Adrenal gland (tissue), 5 donors: ENCODE measurements at regions not wholly inside any gene's neighbourhood (a gene's known extent, or its start where the extent isn't known, plus 50 kb on each side); places are given as distances from the start of the nearest gene placed in this dataset.

ENCODE experiments used
- CTCF ChIP-seq, 6 experiments: fragments of 450-650 bp in 4 of 6; fragments of 200-600 bp in 2 of 6; sonication (generic) in 1 of 6; IDR thresholded peaks; 1 replicate in 5 of 6; 2 replicates in 1 of 6; pipeline versions ENCODE4 v1.5.1 to v1.8.0; 2016 to 2021; ENCODE audit warnings: antibody characterized with exemption in 6 of 6, mild to moderate bottlenecking in 2 of 6, moderate library complexity in 1 of 6
- POLR2A ChIP-seq, 2 donors: fragments of 450-650 bp; IDR thresholded peaks; one replicate each; pipeline ENCODE4 v1.6.1; 2017; ENCODE audit warnings: antibody characterized with exemption in 2 of 2, mild to moderate bottlenecking in 2 of 2, moderate library complexity in 1 of 2
- donor health status: DM: no; HTN: no; CAD: no.

GRCh38 chr20:21586682-21587081 lies 72.8 kb upstream of the NKX2-2 start:
- TF ChIP-seq POLR2A (IDR thresholded peaks at IDR 0.05) (no peak), CTCF (IDR thresholded peaks at IDR 0.05) (no peak)
